ENCODE measurements at regions not wholly inside any gene's neighbourhood (a gene's known extent, or its start where the extent isn't known, plus 50 kb on each side); places are given as distances from the start of the nearest gene placed in this dataset.

DNA sequence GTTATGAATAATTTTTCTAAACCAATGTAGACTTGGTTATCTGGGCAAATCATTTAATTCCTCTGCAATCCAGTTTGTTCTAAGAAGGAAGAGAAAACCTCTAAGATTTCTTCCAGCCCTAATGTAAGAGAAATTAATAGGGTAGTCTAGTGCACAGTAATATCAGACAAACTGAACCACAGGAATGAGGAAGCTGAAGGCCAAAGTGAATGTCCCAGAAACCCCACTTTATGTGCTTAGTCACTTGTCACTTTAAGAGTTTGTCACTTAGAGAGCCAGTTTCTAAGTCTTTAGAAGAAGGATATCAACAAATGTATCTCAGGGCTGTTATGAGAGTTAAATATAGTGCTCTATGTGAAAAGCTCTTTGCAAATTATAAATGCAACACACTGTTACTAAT, 750.6 kb downstream of the DIAPH3 start:
- no peaks in the 10 kb centered on the region for H3K9me3 ChIP-seq (ENCODE audit: control insufficient read depth in 1 of 2, low read length in 2 of 2)
- ChIA-PET POLR2A (ENCODE audit: partially characterized antibody) (no interaction called here), CTCF (ENCODE audit: partially characterized antibody) (no interaction called here)
- Mint-ChIP-seq H3K27me3 (peaks cover 4 to 11% of the 10 kb centered on the region in 2 donors), H3K36me3 (no peaks in the 10 kb centered on the region), H3K27ac (no peak overlapping the region), H3K4me3 (no peak overlapping the region), H3K9me3 (peaks cover 0 to 7% (median 4%) of the 10 kb centered on the region in 8 donors), H3K4me1 (no peaks in the 10 kb centered on the region)
- H3K27me3 ChIP-seq (ENCODE audit: insufficient read depth, low read length) = no peaks in the 10 kb centered on the region
- intact Hi-C loops (cut with micrococcal nuclease) = no loop called here
- H3K36me3 ChIP-seq (ENCODE audit: insufficient read depth, low read length) = no peaks in the 10 kb centered on the region
- H3K4me1 ChIP-seq (ENCODE audit: insufficient read depth, low read length) = no peaks in the 10 kb centered on the region
- H3K27ac ChIP-seq (ENCODE audit: low read depth, low read length) = no peak overlapping the region
- DNase-seq = no peak
- no peak overlapping the region for H3K4me3 ChIP-seq (ENCODE audit: low read length in 2 of 2)

DNA sequence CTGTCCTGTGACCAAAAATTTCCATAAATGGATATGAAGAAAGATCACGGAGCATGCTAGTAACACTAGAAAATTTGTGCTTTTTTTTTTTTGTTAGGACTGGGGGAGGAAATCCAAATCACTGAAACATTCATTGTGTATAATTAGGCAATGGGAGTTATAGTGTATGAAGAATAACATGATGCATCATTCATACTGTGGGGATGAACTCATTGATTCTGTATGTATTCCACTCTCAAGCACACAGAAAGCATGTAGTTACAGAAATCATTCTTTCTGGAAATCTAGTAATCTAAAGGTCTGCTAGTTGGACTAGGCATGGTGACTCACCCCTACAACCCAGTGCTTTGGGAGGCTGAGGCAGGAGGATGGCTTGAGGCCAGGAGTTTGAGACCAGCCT, 749.7 kb downstream of the DIAPH3 start:
- intact Hi-C loops (cut with micrococcal nuclease) = no loop called here
- H3K4me1 Mint-ChIP-seq = no peaks in the 10 kb centered on the region

DNA sequence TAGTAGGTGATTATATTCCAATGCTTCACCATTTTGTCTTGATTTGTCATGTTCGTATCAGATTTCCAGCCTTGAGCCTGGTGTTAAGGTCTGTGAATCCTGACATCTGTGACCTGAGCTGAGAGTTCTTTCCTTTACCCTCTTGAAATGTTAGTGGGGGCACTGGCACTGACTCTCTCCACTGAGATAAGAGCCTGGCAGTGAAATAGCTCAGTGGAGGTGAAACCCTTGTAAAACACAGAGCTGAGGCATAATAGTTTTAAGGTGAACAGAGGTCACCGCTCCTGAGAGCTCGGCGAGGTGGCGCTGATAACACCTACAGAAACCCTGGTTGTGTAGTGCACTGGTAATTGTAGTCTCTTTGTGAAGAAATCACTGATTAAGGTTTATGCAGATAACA, 748.2 kb downstream of the DIAPH3 start:
- no peak overlapping the region for H3K4me3 ChIP-seq (ENCODE audit: low read length in 2 of 2)
- H3K27ac ChIP-seq (ENCODE audit: low read depth, low read length) = no peak overlapping the region
- H3K4me1 ChIP-seq (ENCODE audit: insufficient read depth, low read length) = no peaks in the 10 kb centered on the region
- POLR2A ChIA-PET (ENCODE audit: partially characterized antibody) = no interaction called here
- H3K36me3 ChIP-seq (ENCODE audit: insufficient read depth, low read length) = no peaks in the 10 kb centered on the region
- DNase-seq = no peak
- H3K27me3 ChIP-seq (ENCODE audit: insufficient read depth, low read length) = no peaks in the 10 kb centered on the region
- Mint-ChIP-seq H3K36me3 (no peaks in the 10 kb centered on the region), H3K27ac (no peak overlapping the region), H3K27me3 (peaks cover 4 to 11% of the 10 kb centered on the region in 2 donors), H3K9me3 (peaks cover 0 to 7% (median 5%) of the 10 kb centered on the region in 8 donors), H3K4me1 (no peaks in the 10 kb centered on the region), H3K4me3 (no peak overlapping the region)
- CTCF ChIA-PET (ENCODE audit: partially characterized antibody) = no interaction called here
- H3K9me3 ChIP-seq (ENCODE audit: control insufficient read depth in 1 of 2, low read length in 2 of 2) = no peaks in the 10 kb centered on the region
- intact Hi-C loops (cut with micrococcal nuclease) = no loop called here

More for the DNA sequence above, 749.7 kb downstream of the DIAPH3 start:
- Histone ChIP-seq H3K27ac (ENCODE audit: low read depth, low read length) (no peak overlapping the region), H3K4me1 (ENCODE audit: insufficient read depth, low read length) (no peaks in the 10 kb centered on the region), H3K27me3 (ENCODE audit: insufficient read depth, low read length) (no peaks in the 10 kb centered on the region), H3K9me3 (ENCODE audit: control insufficient read depth in 1 of 2, low read length in 2 of 2) (no peaks in the 10 kb centered on the region), H3K4me3 (ENCODE audit: low read length in 2 of 2) (no peak overlapping the region), H3K36me3 (ENCODE audit: insufficient read depth, low read length) (no peaks in the 10 kb centered on the region)
- no peak for DNase-seq
- Mint-ChIP-seq H3K9me3 (peaks cover 0 to 7% (median 3%) of the 10 kb centered on the region in 8 donors), H3K36me3 (no peaks in the 10 kb centered on the region), H3K27me3 (peaks cover 4 to 11% of the 10 kb centered on the region in 2 donors), H3K27ac (no peak overlapping the region), H3K4me3 (no peak overlapping the region)
- ChIA-PET CTCF (ENCODE audit: partially characterized antibody) (no interaction called here), POLR2A (ENCODE audit: partially characterized antibody) (no interaction called here)

DNA sequence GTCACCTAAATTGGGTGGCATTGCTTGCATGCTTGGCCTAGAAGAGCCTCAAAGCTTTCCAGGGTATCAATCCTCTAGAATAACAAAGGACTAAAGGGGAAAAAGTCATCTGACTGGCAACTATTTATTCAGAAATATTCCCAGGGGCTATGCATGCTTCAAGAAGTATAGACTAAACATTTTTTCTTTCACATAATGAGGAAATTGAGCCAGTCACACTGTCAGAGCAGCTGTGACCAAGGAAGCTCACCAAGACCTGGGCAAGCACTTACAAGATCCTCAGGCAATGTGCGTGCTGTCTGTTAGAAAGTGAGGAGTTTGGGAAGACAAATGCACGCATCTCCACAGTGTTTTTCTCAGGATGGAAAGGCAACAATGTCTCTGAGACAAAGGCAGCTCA, 747.2 kb downstream of the DIAPH3 start:
- H3K27ac Mint-ChIP-seq = no peak overlapping the region
- intact Hi-C loops (cut with micrococcal nuclease) = no loop called here
- H3K27ac ChIP-seq (ENCODE audit: low read depth, low read length) = no peak overlapping the region
- DNase-seq = no peak
- H3K4me3 ChIP-seq (ENCODE audit: low read length in 2 of 2) = no peak overlapping the region
- ChIA-PET CTCF (ENCODE audit: partially characterized antibody) (no interaction called here), POLR2A (ENCODE audit: partially characterized antibody) (no interaction called here)
- H3K4me1 ChIP-seq (ENCODE audit: insufficient read depth, low read length) = no peaks in the 10 kb centered on the region
- H3K9me3 ChIP-seq (ENCODE audit: control insufficient read depth in 1 of 2, low read length in 2 of 2) = no peaks in the 10 kb centered on the region
- H3K36me3 ChIP-seq (ENCODE audit: insufficient read depth, low read length) = no peaks in the 10 kb centered on the region
- H3K4me3 Mint-ChIP-seq = no peak overlapping the region
- H3K27me3 ChIP-seq (ENCODE audit: insufficient read depth, low read length) = no peaks in the 10 kb centered on the region
- no peaks in the 10 kb centered on the region for H3K4me1 Mint-ChIP-seq
- H3K27me3 Mint-ChIP-seq = peaks cover 2 to 11% of the 10 kb centered on the region in 2 donors
- peaks cover 0 to 6% (median 3%) of the 10 kb centered on the region in 8 donors for H3K9me3 Mint-ChIP-seq
- H3K36me3 Mint-ChIP-seq = no peaks in the 10 kb centered on the region

DNA sequence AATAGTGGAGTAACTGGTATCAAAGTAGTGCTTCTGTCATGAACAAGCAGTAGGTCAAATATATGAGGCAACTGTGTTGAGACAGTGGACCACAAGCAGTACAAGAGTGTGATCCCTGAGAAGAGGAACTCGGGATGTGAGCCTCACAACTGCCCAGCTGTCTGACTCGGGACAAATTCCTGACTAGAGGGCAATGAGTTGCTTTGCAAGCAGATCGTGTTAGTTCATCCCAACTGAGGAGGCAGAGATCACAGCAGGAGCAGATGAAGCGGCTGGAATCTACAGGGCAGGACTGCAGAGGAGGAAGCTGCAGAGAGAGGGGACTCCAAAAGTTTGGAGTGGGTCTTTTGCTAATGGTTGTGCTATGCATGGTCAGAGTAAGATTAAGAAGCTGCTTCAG, 741.1 kb downstream of the DIAPH3 start:
- CTCF ChIA-PET (ENCODE audit: partially characterized antibody) = no interaction called here
- no peak for DNase-seq
- H3K9me3 Mint-ChIP-seq = peaks cover 0 to 5% (median 2%) of the 10 kb centered on the region in 8 donors
- no peaks in the 10 kb centered on the region for H3K4me1 Mint-ChIP-seq
- no peak overlapping the region for H3K27ac ChIP-seq (ENCODE audit: low read depth, low read length)
- H3K9me3 ChIP-seq (ENCODE audit: control insufficient read depth in 1 of 2, low read length in 2 of 2) = no peaks in the 10 kb centered on the region
- H3K4me1 ChIP-seq (ENCODE audit: insufficient read depth, low read length) = no peaks in the 10 kb centered on the region
- H3K27me3 ChIP-seq (ENCODE audit: insufficient read depth, low read length) = no peaks in the 10 kb centered on the region
- intact Hi-C loops (cut with micrococcal nuclease) = no loop called here
- H3K27me3 Mint-ChIP-seq = no peaks in the 10 kb centered on the region
- POLR2A ChIA-PET (ENCODE audit: partially characterized antibody) = interaction anchor here (0.6 kb wide), 1 partner anchor 462 kb away, joined by 4 read pairs; no protein-coding TSS in a partner anchor
- H3K4me3 ChIP-seq (ENCODE audit: low read length in 2 of 2) = no peak overlapping the region
- H3K27ac Mint-ChIP-seq = peak overlapping the region in 1 of 7 donors; percentile 23
- H3K36me3 ChIP-seq (ENCODE audit: insufficient read depth, low read length) = no peaks in the 10 kb centered on the region
- no peaks in the 10 kb centered on the region for H3K36me3 Mint-ChIP-seq
- H3K4me3 Mint-ChIP-seq = no peak overlapping the region

DNA sequence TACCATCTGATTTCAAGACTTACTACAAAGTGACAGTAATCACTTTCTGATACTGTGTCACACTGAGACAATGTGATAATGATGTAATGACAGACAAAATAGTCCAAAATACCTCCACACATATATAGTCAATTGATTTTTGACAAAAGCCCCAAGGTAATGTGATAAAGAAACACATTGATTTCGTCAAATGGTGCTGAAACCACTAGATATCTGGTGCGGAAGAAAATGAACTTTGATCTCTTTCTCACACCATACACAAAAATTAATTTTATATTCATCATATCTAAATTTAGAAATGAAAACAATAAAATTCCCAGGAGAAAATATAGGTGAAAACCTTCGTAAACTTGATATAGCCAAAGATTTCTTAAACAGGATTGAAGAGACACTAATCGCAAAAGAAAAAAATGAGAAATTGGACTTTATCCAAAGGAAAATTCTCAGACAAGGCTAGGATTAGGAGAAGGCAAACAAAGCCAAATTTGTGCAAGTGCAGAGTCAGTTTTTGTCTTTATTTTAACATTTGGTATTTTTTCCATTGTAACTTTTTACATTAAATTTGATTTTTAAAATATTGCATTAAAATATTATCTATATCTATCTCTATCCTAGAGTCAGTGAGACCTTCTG, 739.9 kb downstream of the DIAPH3 start:
- Histone ChIP-seq H3K4me1 (ENCODE audit: insufficient read depth, low read length) (no peaks in the 10 kb centered on the region), H3K27ac (ENCODE audit: low read depth, low read length) (no peak overlapping the region), H3K4me3 (ENCODE audit: low read length in 2 of 2) (no peak overlapping the region), H3K36me3 (ENCODE audit: insufficient read depth, low read length) (no peaks in the 10 kb centered on the region), H3K27me3 (ENCODE audit: insufficient read depth, low read length) (no peaks in the 10 kb centered on the region), H3K9me3 (ENCODE audit: control insufficient read depth in 1 of 2, low read length in 2 of 2) (no peaks in the 10 kb centered on the region)
- peaks cover 0 to 5% (median 3%) of the 10 kb centered on the region in 8 donors for H3K9me3 Mint-ChIP-seq
- no peak overlapping the region for H3K27ac Mint-ChIP-seq
- intact Hi-C loops (cut with micrococcal nuclease) = no loop called here
- no peak for DNase-seq
- H3K4me1 Mint-ChIP-seq = no peaks in the 10 kb centered on the region
- no peaks in the 10 kb centered on the region for H3K36me3 Mint-ChIP-seq
- H3K27me3 Mint-ChIP-seq = no peaks in the 10 kb centered on the region
- POLR2A ChIA-PET (ENCODE audit: partially characterized antibody) = no interaction called here
- CTCF ChIA-PET (ENCODE audit: partially characterized antibody) = no interaction called here
- H3K4me3 Mint-ChIP-seq = no peak overlapping the region

DNA sequence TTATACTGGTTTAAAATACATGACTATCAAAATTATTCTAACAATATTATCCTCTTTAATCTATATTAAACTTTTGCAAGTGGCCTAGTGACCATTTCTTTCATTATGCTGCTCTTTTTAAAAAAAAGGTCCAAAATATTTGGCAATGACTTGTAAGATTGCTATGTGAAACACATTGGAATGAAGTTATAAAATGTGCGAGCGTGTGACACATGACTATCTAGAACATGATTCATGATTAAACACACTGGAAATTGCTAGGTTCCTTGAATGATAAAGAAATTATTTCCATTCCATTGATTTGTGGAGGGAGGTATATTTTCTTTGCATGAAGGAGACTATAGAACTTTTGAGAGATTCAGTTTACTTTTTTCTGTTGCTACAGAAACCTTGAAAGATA, 739.1 kb downstream of the DIAPH3 start:
- Histone ChIP-seq H3K27ac (ENCODE audit: low read depth, low read length) (no peak overlapping the region), H3K36me3 (ENCODE audit: insufficient read depth, low read length) (no peaks in the 10 kb centered on the region), H3K9me3 (ENCODE audit: control insufficient read depth in 1 of 2, low read length in 2 of 2) (no peaks in the 10 kb centered on the region), H3K27me3 (ENCODE audit: insufficient read depth, low read length) (no peaks in the 10 kb centered on the region), H3K4me3 (ENCODE audit: low read length in 2 of 2) (no peak overlapping the region), H3K4me1 (ENCODE audit: insufficient read depth, low read length) (no peaks in the 10 kb centered on the region)
- no peaks in the 10 kb centered on the region for H3K27me3 Mint-ChIP-seq
- peaks cover 0 to 5% (median 2%) of the 10 kb centered on the region in 8 donors for H3K9me3 Mint-ChIP-seq
- intact Hi-C loops (cut with micrococcal nuclease) = no loop called here
- no peak for DNase-seq
- ChIA-PET POLR2A (ENCODE audit: partially characterized antibody) (no interaction called here), CTCF (ENCODE audit: partially characterized antibody) (no interaction called here)
- H3K36me3 Mint-ChIP-seq = no peaks in the 10 kb centered on the region
- H3K4me1 Mint-ChIP-seq = no peaks in the 10 kb centered on the region
- H3K27ac Mint-ChIP-seq = no peak overlapping the region
- no peak overlapping the region for H3K4me3 Mint-ChIP-seq

All from CD4-positive, alpha-beta memory T cell (primary cell).